Frontal cortex (tissue), 3 donors: ENCODE measurements at regions not wholly inside any gene's neighbourhood (a gene's known extent, or its start where the extent isn't known, plus 50 kb on each side); places are given as distances from the start of the nearest gene placed in this dataset.

ENCODE experiments used
- DNase-seq, 2 donors: peaks; one replicate each; pipeline ENCODE4 v3.0.0; 2012; ENCODE audit warnings: low spot score in 2 of 2
- FAIRE-seq: peaks from 2 replicates; lab custom pipeline; 2012; peaks lifted over from hg19 to GRCh38; lab: Jason Lieb, UNC
- donor health status: control.
- donor health status: control.
- donor health status: control.

DNA sequence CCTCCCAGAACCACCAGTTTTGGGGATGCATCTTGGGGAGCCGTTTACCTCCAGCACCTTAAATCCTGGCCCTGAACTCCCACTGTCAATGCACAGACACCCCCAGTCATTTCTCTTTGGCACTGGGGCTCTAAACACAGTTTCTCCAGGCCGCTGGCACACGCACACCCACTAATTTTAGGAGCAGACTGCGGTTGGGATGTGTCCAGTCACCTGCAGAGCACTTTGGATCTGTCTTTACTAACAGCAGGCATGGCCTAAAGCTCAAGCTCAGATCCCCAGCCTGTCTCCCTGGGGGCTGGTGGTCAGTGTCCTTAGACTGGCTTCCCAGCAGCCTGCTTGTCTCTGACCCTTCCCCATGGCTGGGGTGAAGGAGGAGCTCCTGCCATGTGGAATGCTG lies 49.9 kb downstream of the SYNE3 start:
- no peak for FAIRE-seq
- no peak for DNase-seq

GRCh38 chr14:95465936-95466335 lies 50.5 kb downstream of the SYNE3 start:
- no peak for DNase-seq
- FAIRE-seq, result no peak

GRCh38 chr14:95465358-95465757 lies 51.1 kb downstream of the SYNE3 start:
- FAIRE-seq (no peak), DNase-seq (no peak)

DNA sequence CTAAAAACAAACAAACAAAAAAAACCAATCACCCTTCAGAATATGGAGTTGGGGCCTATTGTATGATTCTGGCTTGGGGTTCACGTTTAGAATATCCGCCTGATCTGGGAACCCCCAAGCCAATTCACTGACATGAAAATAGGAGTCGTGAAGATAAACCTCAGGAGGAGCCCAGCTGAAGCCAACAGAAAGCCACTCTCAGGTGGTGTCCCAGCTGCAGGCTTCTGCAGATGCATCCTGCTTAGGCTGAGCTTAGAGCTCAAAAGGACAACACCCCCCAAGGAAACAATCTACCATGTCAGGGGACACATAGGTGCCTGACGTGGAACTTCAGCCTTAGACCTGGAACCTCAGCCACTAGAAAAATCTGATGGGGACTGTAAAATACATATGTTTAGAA lies 51.9 kb downstream of the SYNE3 start:
- FAIRE-seq, result no peak
- no peak for DNase-seq

DNA sequence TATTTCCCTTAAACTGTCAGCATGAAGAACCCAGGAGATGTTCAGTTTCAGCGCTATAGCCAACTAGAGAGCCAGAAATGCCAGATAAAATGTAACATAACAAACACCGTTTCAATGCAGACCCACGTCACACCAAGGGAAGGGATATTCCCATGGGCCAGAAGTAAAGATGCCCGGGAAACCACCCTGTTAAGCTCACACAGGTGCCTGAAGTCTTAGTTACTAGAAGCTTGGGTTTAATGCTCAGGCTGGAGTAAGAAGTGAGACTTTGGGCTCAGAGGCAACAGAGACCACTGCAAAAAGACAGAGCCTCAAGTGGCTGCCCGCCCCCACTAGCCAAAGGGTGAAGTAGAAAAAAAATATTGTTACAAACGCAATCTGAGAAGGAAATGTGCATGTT lies 52.3 kb downstream of the SYNE3 start:
- FAIRE-seq (no peak), DNase-seq (no peak)

DNA sequence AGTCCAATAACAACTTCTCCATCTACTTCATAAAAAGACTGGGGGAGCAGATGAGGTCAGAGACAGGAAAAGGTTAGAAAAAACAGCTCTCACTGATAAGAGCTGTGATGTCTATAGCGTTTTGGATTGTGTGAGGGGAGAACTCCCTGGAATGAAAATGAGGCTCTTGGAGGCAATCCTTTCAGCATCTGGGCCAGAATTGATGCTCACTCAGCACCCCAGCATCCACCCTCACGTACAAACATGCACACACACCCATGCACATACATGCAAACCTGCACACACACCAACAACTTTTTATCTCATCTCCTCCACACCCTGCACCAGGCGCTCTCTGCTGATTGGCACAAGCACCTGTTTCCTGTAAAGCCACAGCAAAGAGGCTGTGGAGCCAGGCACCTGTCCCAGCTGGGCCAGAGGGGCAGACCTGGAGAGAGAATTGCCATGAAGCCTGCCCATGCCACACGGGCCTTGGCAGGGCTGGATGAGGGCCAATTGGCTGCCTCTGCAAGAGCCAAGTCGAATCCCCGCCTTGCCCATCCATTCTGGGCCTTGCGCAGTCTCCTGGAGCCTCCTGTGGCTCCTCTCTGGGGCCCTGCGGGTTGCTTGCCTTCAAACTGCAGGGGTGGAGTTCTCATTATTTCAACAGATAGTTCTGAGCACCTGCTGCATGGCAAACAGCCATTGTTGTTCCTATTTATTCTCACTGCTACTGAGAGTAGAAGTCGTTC lies 53.1 kb downstream of the SYNE3 start:
- FAIRE-seq (no peak), DNase-seq (no peak)

- FAIRE-seq, result no peak
Measured at GRCh38 chr14:95462491-95462890, 54.0 kb downstream of the SYNE3 start.

GRCh38 chr14:95460647-95461478 lies 55.6 kb downstream of the SYNE3 start:
- no peak for FAIRE-seq
- peak in 1 of 2 donors; percentile 80 for DNase-seq

More at GRCh38 chr14:95462491-95462890, 54.0 kb downstream of the SYNE3 start:
- no peak for DNase-seq

GRCh38 chr14:95458906-95459305 lies 57.5 kb downstream of the SYNE3 start:
- DNase-seq (no peak), FAIRE-seq (no peak)

DNA sequence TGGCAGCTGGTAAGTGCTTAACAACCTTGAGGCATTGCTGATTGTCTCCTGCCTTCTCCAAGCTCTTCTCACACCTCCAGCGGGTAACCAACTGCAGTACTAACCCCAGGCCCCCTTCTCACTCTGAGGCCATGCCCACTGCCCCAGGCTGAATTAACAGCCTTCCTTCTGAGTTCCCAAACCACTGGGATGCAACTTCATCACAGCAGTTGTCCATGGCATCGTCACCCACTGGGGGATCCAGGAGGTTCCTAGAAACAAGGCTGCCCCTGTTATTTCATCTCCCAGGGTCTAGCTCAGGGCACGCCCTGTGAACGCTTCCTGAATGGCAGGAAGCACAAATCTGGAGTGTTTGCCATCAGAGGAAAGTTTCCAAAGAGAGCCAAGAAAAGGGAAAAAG lies 58.0 kb downstream of the SYNE3 start:
- no peak for DNase-seq
- FAIRE-seq, result no peak

DNA sequence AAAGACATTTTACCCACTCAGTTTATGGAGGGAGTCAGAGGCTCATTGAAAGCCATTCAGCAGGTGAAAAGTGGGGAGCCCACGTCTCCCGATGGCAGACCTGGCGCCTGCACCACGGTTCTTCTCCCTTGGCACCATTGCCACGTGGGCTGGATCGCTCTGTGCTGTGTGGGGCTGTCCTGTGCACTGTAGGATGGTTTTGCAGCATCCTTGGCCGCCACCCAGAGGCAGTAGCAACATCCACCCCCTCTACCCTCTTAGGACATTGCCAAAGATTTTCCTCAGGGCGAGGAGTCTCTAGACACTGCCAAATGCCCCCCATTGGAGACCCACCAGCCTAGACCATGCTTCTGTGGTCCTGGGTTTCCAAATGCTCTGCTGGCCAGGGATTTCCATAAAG lies 60.2 kb downstream of the SYNE3 start:
- no peak for FAIRE-seq
- no peak for DNase-seq

- DNase-seq (no peak), FAIRE-seq (no peak)
Measured at GRCh38 chr14:95455246-95455645, 61.2 kb downstream of the SYNE3 start.

GRCh38 chr14:95453713-95453980 lies 62.8 kb downstream of the SYNE3 start:
- DNase-seq (no peak), FAIRE-seq (no peak)

DNA sequence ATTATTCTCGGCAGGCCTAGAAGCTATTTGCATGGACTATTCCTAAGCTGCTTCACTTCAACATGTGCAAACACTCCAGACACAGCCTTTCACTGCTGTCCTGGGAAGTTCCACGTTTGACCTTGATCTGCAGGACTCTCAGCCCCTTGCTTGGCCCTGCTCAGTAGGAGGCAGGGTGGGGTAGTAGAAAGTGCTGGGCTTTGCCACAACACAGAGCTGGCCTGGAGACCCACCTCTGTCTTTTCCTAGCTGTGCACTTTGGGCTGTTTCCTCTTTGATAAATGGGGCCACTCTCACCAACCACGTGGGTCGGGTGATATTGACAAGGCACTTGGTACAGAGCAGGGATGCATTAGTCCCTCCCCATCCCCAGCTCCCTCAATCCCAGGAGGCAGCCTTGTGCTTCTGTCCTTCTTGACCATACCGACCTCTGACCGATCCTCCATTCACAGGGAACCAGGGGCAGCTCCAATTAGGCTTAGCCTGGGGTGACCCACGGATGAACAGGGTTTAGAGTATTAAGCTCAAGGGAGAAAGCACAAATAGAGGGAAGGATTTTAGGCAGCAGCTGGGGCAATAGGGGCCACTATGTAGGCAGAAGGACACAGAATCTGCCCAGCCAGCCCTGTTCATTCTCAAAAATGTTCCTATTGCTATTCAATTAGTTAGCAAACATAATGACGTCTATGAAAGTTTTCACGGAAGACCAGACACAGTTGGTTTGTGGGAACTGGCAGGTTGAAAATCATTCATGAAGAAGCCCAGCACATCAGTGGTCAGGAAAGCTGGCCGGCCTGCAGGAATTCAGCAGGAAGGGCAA lies 63.3 kb downstream of the SYNE3 start:
- FAIRE-seq (no peak), DNase-seq (no peak)

GRCh38 chr14:95452176-95452892 lies 64.1 kb downstream of the SYNE3 start:
- peak in 1 of 2 donors; percentile 47 for DNase-seq

DNA sequence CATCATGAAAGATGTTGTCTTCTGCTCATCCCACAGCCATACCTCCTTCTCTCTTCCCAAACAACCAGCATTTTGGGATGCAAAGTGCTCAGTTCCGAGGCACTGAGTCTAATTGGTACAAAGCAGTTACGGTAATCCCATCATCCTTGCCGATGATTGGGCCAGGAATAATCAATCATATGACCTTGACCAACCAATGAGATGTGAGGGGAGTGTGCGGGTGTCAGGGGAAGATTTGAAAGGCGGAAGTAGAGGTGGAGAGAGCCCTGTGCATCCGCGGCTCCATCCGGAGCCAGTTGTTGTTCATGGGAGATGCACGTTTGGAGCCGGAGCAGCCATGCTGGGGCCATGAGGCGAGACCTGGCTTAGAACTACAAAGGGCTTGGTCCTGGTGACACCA lies 67.3 kb downstream of the SYNE3 start:
- FAIRE-seq (no peak), DNase-seq (no peak)

More at GRCh38 chr14:95452176-95452892, 64.1 kb downstream of the SYNE3 start:
- FAIRE-seq, result no peak

DNA sequence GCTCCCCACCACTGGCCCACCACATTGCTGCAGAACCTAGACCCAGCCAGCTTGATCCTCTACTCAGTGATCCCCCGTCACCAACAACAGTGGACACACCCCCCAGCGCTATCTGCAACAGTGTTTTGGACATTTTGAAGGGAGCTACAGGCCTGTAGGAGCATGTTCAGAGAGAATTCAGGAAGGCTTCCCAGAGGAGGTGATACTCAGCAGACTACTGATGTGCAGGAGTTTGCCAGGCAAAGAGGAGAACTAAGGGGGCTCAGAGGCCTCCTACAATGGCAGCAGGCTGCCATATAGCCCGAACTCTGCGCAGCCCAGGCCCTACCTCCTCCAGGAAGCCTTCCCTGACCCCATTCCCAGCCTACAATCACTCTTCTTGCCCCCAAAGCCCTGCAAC lies 70.0 kb downstream of the SYNE3 start:
- FAIRE-seq (no peak), DNase-seq (no peak)

- DNase-seq (no peak), FAIRE-seq (no peak)
Measured at GRCh38 chr14:95445676-95446075, 70.8 kb downstream of the SYNE3 start.

DNA sequence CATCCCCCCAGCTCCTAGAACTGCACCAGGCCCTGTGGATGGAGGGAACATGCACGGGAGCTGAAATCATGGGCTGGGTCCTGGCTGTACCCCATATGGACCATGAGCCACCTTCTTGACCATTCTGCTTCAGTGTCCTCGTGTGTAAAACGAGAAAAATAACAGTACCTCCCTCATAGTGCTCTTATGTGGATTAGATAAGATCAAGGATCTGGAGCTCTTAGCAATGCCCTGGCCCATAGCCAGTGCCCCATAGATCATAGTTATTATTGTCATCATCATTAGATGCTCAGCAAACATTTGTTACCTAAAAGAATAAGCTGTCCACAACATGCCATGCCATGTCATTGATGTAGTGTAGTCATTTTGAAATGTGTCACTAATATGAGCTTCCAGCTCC lies 71.3 kb downstream of the SYNE3 start:
- FAIRE-seq, result no peak
- no peak for DNase-seq
